Fibroblast of pulmonary artery (primary cell): ENCODE measurements at regions not wholly inside any gene's neighbourhood (a gene's known extent, or its start where the extent isn't known, plus 50 kb on each side); places are given as distances from the start of the nearest gene placed in this dataset.

Experiments
- DNase-seq: peaks from one replicate; pipeline ENCODE4 v3.0.0-alpha.2; 2010; ENCODE audit warnings: low read depth
- H3K4me3 ChIP-seq: replicated peaks from 2 replicates; pipeline ENCODE4 v1.5.1; 2011; ENCODE audit warnings: low read depth, mild to moderate bottlenecking, control low read depth, low read length, moderate library complexity
- CTCF ChIP-seq: IDR thresholded peaks from 2 replicates; pipeline ENCODE4 v1.5.1; 2011; ENCODE audit warnings: mild to moderate bottlenecking, control low read depth, low read length, inconsistent platforms; ENCODE audit errors: missing control alignments

- TF ChIP-seq CTCF = no peak
- peak; percentile 14 for DNase-seq
- H3K4me3 ChIP-seq = no peak overlapping the region
Observed at GRCh38 chr13:103557878-103558277, 491.7 kb upstream of the SLC10A2 start.

- no peak overlapping the region for H3K4me3 ChIP-seq
- TF ChIP-seq CTCF = no peak
- DNase-seq = no peak
Observed at GRCh38 chr13:103556681-103557080, 490.5 kb upstream of the SLC10A2 start.

- no peak for TF ChIP-seq CTCF
- DNase-seq = no peak
- no peak overlapping the region for H3K4me3 ChIP-seq
Observed at GRCh38 chr13:103547914-103548313, 481.7 kb upstream of the SLC10A2 start.

- no peak for TF ChIP-seq CTCF
- no peak overlapping the region for H3K4me3 ChIP-seq
- DNase-seq = no peak
Observed at GRCh38 chr13:103546271-103546670, 480.1 kb upstream of the SLC10A2 start.

GRCh38 chr13:103542648-103543047 lies 476.4 kb upstream of the SLC10A2 start:
- no peak for TF ChIP-seq CTCF
- no peak overlapping the region for H3K4me3 ChIP-seq
- DNase-seq = no peak

- no peak for TF ChIP-seq CTCF
- DNase-seq = no peak
- H3K4me3 ChIP-seq = no peak overlapping the region
Observed at GRCh38 chr13:103540382-103540765, 474.2 kb upstream of the SLC10A2 start.

GRCh38 chr13:103539721-103540381 lies 473.6 kb upstream of the SLC10A2 start:
- no peak for TF ChIP-seq CTCF
- DNase-seq = no peak
- H3K4me3 ChIP-seq = no peak overlapping the region
